Gastrocnemius medialis (tissue), 4 donors: ENCODE measurements at regions not wholly inside any gene's neighbourhood (a gene's known extent, or its start where the extent isn't known, plus 50 kb on each side); places are given as distances from the start of the nearest gene placed in this dataset.

Experiments
- POLR2A ChIP-seq, 2 donors: fragments of 450-650 bp; IDR thresholded peaks; one replicate each; pipeline ENCODE4 v1.6.1; 2017; ENCODE audit warnings: antibody characterized with exemption in 2 of 2, mild to moderate bottlenecking in 2 of 2, moderate library complexity in 2 of 2
- TF ChIP-seq, protein P1 (sequence below), 5 experiments: fragments of 450-650 bp in 3 of 5; fragments of 200-600 bp in 2 of 5; sonication (generic) in 2 of 5; IDR thresholded peaks in 4 of 5; conservative IDR thresholded peaks in 1 of 5; 1 replicate in 4 of 5; 2 replicates in 1 of 5; pipeline ENCODE4 v1.5.1; 2016 to 2019; ENCODE audit warnings: antibody characterized with exemption in 5 of 5, mild to moderate bottlenecking in 3 of 5, moderate library complexity in 3 of 5

DNA sequence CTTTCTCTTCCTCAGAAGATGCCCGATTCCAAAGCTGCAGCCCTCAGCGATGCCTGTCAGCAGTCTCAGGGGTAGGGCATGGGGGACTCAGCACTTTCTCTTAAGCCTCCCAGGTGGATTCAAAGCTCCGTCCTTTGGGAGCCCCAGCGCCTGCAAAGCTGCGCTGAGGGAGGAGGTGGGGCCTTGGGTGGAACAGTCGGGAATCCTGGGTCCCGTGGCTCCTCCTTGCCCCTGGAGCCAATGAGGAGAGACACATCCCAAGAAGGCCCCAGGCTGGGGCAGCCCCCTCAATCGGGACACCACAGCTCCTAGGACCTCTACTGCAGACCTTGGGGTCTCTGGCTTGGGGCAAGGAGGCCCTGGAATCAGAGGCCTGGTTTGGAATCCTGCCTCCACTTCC is 227.5 kb upstream of the IGF1R start:
- TF ChIP-seq POLR2A (IDR thresholded peaks at IDR 0.05) = no peak
- TF ChIP-seq, protein P1, sequence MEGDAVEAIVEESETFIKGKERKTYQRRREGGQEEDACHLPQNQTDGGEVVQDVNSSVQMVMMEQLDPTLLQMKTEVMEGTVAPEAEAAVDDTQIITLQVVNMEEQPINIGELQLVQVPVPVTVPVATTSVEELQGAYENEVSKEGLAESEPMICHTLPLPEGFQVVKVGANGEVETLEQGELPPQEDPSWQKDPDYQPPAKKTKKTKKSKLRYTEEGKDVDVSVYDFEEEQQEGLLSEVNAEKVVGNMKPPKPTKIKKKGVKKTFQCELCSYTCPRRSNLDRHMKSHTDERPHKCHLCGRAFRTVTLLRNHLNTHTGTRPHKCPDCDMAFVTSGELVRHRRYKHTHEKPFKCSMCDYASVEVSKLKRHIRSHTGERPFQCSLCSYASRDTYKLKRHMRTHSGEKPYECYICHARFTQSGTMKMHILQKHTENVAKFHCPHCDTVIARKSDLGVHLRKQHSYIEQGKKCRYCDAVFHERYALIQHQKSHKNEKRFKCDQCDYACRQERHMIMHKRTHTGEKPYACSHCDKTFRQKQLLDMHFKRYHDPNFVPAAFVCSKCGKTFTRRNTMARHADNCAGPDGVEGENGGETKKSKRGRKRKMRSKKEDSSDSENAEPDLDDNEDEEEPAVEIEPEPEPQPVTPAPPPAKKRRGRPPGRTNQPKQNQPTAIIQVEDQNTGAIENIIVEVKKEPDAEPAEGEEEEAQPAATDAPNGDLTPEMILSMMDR (IDR thresholded peaks at IDR 0.05 in 4 of 5, conservative IDR thresholded peaks at IDR 0.05 in 1 of 5) = no peak
